GM18858 (cell line): ENCODE measurements at regions not wholly inside any gene's neighbourhood (a gene's known extent, or its start where the extent isn't known, plus 50 kb on each side); places are given as distances from the start of the nearest gene placed in this dataset.

ENCODE experiments used
- ATAC-seq: cut with Tn5 transposase; IDR thresholded peaks from one replicate; pipeline ENCODE4 v1.9.1; 2021; ENCODE audit not compliant: unreplicated experiment

- no peak for ATAC-seq
Measured at GRCh38 chr18:22034276-22034675, 135.1 kb upstream of the GATA6 start.

- ATAC-seq: no peak
Measured at GRCh38 chr18:22040533-22040932, 128.9 kb upstream of the GATA6 start.

- ATAC-seq: no peak
Measured at GRCh38 chr18:22043837-22044236, 125.6 kb upstream of the GATA6 start.

GRCh38 chr18:22044474-22045220 is 124.7 kb upstream of the GATA6 start:
- ATAC-seq: no peak

- no peak for ATAC-seq
Measured at GRCh38 chr18:22045221-22045918, 124.0 kb upstream of the GATA6 start.

GRCh38 chr18:22046473-22046872 is 122.9 kb upstream of the GATA6 start:
- ATAC-seq: no peak

GRCh38 chr18:22047485-22047884 is 121.9 kb upstream of the GATA6 start:
- ATAC-seq: no peak

- no peak for ATAC-seq
Measured at GRCh38 chr18:22048221-22048620, 121.2 kb upstream of the GATA6 start.

GRCh38 chr18:22048932-22049615 is 120.3 kb upstream of the GATA6 start:
- ATAC-seq: no peak

GRCh38 chr18:22052405-22053105 is 116.8 kb upstream of the GATA6 start:
- ATAC-seq: no peak

GRCh38 chr18:22055466-22056238 is 113.7 kb upstream of the GATA6 start:
- no peak for ATAC-seq

- no peak for ATAC-seq
Measured at GRCh38 chr18:22056950-22057349, 112.4 kb upstream of the GATA6 start.

GRCh38 chr18:22057908-22058527 is 111.4 kb upstream of the GATA6 start:
- ATAC-seq: no peak

- no peak for ATAC-seq
Measured at GRCh38 chr18:22060361-22060760, 109.0 kb upstream of the GATA6 start.

- no peak for ATAC-seq
Measured at GRCh38 chr18:22063102-22063501, 106.3 kb upstream of the GATA6 start.

GRCh38 chr18:22063672-22064071 is 105.7 kb upstream of the GATA6 start:
- ATAC-seq: no peak

GRCh38 chr18:22064581-22064980 is 104.8 kb upstream of the GATA6 start:
- no peak for ATAC-seq

- no peak for ATAC-seq
Measured at GRCh38 chr18:22065311-22065710, 104.1 kb upstream of the GATA6 start.

GRCh38 chr18:22066083-22066485 is 103.3 kb upstream of the GATA6 start:
- ATAC-seq: no peak

GRCh38 chr18:22067109-22067508 is 102.3 kb upstream of the GATA6 start:
- ATAC-seq: no peak
